ENCODE measurements at regions not wholly inside any gene's neighbourhood (a gene's known extent, or its start where the extent isn't known, plus 50 kb on each side); places are given as distances from the start of the nearest gene placed in this dataset.

GRCh38 chr3:95926904-95927501, 887.4 kb upstream of the EPHA6 start:
- DNase-seq (ENCODE audit: low spot score), result no peak

DNA sequence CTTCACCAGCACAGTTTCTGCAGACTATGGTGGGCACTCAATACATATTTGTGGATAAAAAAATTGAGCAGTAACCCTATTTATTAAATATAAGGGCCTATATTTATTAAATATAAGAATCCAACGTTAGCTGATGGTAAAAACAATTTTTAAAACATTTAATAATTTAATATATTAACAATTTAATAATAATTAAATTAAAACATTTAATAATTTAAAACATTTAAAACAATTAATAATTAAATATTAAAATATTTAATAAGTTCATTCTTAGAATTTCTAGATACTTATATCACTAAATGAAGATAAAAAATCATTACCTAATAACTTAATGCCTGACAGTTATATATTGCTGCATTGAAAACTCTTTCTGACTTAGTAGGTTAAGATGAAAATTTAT, 880.2 kb upstream of the EPHA6 start:
- no peak for DNase-seq (ENCODE audit: low spot score)

DNA sequence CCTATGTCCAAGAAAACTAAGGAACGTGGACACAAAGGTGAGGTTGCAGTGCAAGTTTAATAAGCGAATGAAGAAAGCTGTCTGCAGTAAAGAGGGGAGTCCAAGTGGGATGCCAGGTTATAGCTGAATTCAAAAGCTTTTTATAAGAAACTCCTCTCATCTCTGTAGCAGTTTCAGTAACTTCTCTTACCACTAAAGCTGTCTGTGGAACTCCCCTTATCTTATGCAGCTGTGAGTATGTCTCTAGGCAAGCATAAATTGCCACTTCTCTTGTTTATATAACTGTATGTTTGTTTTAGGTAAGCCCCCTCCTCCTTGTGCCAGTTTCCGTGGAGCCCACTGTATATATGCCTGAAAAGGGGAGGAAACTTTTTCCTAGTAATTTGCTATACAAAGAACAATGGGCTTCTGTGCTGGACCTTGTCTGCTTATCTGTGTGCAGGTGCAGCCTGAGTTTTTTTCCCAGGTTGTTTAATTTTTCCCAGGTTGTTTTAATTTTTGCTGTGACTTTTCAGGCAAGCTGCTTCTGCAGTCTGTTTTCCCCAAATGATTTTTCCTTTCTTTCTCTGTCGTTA, 875.1 kb upstream of the EPHA6 start:
- no peak for DNase-seq (ENCODE audit: low spot score)

DNA sequence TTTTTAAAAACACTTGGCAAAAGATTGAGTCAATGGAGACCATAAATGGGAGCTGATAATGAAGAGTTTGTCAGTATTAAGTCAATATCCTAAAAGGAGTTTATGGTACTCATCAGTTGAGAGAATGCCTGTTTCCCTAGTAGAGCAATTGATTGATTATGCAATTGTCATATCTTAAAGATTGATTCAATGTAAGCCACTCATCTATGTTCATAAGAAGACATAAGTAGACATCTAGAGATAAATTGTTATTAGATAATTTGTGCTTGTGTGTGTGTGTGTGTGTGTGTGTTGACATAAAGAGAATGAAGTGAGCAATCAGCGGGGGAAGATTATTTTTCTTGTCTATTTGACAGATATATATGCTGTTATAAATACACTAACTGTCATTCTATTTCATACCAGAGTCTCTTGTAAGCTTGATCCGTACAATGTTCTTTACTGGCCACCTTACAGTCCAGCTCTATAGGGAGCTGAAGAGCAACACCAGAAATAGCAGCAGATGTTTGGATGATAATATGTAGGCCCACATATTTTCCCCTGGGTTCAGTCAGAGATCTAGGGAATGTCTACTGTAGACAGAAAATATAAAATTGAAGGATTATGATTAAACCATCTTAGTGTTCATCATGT, 848.6 kb upstream of the EPHA6 start:
- no peak for DNase-seq (ENCODE audit: low spot score)

DNA sequence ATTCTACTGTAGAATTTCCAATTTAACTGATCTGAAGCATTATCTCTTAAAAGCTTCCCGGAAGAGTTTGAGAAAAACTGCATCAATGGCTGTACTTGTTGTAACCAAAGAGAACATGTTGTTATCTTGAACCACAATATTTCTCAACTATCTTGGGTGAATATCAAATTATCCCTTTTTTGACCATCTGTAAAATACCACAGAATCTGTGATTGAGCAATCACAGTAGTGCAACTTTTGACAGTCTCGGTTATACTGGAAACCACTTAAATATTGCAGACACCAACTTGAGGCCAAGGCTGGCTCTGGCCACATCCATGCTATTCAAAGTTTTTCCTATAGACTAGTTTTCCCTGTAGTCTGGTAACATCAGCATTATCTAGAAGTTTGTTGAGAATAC, 842.8 kb upstream of the EPHA6 start:
- DNase-seq (ENCODE audit: low spot score), result no peak

GRCh38 chr3:95994338-95994737, 820.1 kb upstream of the EPHA6 start:
- no peak for DNase-seq (ENCODE audit: low spot score)

GRCh38 chr3:96000966-96001365, 813.4 kb upstream of the EPHA6 start:
- no peak for DNase-seq (ENCODE audit: low spot score)

DNA sequence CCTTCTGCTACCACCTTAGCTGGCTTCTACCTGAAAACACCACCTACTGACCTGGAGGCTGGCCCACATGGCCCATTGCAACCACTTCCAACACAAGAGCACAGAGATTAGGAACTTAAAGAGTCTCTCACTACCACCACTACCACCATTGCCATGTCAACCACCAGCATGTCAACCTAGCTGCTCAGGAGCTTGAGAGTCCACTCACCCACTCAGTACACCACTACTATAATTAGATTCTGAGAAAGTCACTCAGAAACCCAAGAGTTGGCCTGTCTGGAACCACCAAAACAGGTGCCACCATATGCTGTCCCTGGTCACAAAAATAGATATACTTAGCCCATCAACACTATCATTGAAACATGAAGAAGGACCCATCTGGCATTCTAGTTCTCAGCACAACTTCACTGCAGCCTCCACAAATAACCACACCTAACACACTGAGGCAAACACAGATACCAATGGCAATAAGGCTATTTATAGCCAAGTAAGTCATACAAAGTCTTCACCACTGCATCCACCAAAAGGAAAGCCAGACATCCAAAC, 806.7 kb upstream of the EPHA6 start:
- no peak for DNase-seq (ENCODE audit: low spot score)

GRCh38 chr3:96012939-96013338, 801.5 kb upstream of the EPHA6 start:
- no peak for DNase-seq (ENCODE audit: low spot score)

- no peak for DNase-seq (ENCODE audit: low spot score)
These were observed 796.8 kb upstream of the EPHA6 start for GRCh38 chr3:96017556-96017955.

GRCh38 chr3:96022676-96023075, 791.7 kb upstream of the EPHA6 start:
- DNase-seq (ENCODE audit: low spot score), result no peak

DNA sequence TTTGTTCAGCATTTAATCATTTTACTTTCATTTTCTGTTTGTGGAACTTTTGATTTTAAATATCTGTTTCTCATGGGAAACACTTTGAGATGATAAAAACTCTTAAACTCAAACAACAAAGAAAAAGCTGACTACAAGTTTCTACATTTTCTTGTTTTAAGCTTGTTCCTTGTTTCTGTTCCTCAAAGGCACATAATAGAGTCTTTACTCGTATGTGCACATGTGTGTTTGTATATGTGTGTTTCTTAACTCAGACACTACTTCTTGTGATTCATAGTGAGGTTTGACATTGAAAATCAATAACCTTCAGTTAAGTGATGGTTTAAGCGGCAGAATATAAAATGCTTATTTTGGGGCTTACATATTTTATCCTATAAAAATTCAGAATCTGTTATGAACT, 786.7 kb upstream of the EPHA6 start:
- DNase-seq (ENCODE audit: low spot score), result no peak

- no peak for DNase-seq (ENCODE audit: low spot score)
These were observed 774.8 kb upstream of the EPHA6 start for GRCh38 chr3:96039632-96040031.

DNA sequence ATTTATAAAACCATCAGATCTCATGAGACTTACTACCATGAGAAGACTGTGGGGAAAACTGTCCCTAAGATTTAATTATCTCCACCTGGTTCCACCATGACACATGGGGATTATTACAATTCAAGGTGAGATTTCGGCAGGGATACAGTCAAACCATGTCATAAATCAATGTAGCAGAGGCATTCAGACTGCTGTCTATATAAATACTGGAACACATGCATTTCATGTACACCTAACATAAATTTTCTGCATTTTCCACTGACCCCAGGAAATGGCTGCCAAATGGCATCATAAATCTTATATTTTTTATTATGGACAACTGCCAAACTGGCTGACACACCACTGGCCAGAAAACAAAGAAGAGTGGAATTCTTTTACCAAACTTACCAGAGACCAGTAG, 755.1 kb upstream of the EPHA6 start:
- no peak for DNase-seq (ENCODE audit: low spot score)

GRCh38 chr3:96069065-96069464, 745.3 kb upstream of the EPHA6 start:
- DNase-seq (ENCODE audit: low spot score), result no peak

- DNase-seq (ENCODE audit: low spot score), result no peak
These were observed 743.7 kb upstream of the EPHA6 start for GRCh38 chr3:96070678-96071077.

- no peak for DNase-seq (ENCODE audit: low spot score)
These were observed 743.3 kb upstream of the EPHA6 start for GRCh38 chr3:96071097-96071496.

- DNase-seq (ENCODE audit: low spot score), result no peak
These were observed 742.2 kb upstream of the EPHA6 start for GRCh38 chr3:96072226-96072625.

- DNase-seq (ENCODE audit: low spot score), result no peak
These were observed 730.8 kb upstream of the EPHA6 start for GRCh38 chr3:96083610-96084009.

GRCh38 chr3:96086018-96086417, 728.4 kb upstream of the EPHA6 start:
- no peak for DNase-seq (ENCODE audit: low spot score)

GRCh38 chr3:96101006-96101560, 713.3 kb upstream of the EPHA6 start:
- no peak for DNase-seq (ENCODE audit: low spot score)

GRCh38 chr3:96106701-96107100, 707.7 kb upstream of the EPHA6 start:
- no peak for DNase-seq (ENCODE audit: low spot score)

Data from CD4-positive, alpha-beta T cell treated with Interleukin-2 at 100 ng/mL for 4 hours (primary cell).